Neutrophil (primary cell): ENCODE measurements at regions not wholly inside any gene's neighbourhood (a gene's known extent, or its start where the extent isn't known, plus 50 kb on each side); places are given as distances from the start of the nearest gene placed in this dataset.

Experiments used
- H3K27ac ChIP-seq: fragments of 200-600 bp; sonication (generic); 2 replicates; pipeline ENCODE4 v1.5.1; 2016; ENCODE audit warnings: mild to moderate bottlenecking, moderate library complexity
- H3K27me3 ChIP-seq: fragments of 200-600 bp; sonication (generic); 2 replicates; pipeline ENCODE4 v1.6.0; 2016; ENCODE audit warnings: mild to moderate bottlenecking
- H3K36me3 ChIP-seq: fragments of 200-600 bp; sonication (generic); 2 replicates; pipeline ENCODE4 v1.5.1; 2017
- H3K4me1 ChIP-seq, 2 experiments: fragments of 200-600 bp in 1 of 2; sonication (generic) in 1 of 2; 1 replicate in 1 of 2; 2 replicates in 1 of 2; pipeline versions ENCODE4 v1.5.1 to v1.6.1; 2013 to 2016; ENCODE audit warnings: low read depth in 1 of 2, low read length in 1 of 2, mild to moderate bottlenecking in 1 of 2, moderate library complexity in 1 of 2; ENCODE audit not compliant: control insufficient read depth in 1 of 2, insufficient read depth in 1 of 2
- H3K4me3 ChIP-seq, 2 experiments: fragments of 200-600 bp in 1 of 2; sonication (generic) in 1 of 2; 1 replicate in 1 of 2; 2 replicates in 1 of 2; pipeline ENCODE4 v1.5.1; 2013 to 2016; ENCODE audit warnings: low read depth in 1 of 2, low read length in 1 of 2, mild to moderate bottlenecking in 1 of 2, moderate library complexity in 1 of 2
- H3K9me3 ChIP-seq: fragments of 200-600 bp; sonication (generic); 2 replicates; pipeline ENCODE4 v1.5.1; 2016
- CTCF ChIP-seq: fragments of 200-600 bp; sonication (generic); IDR thresholded peaks from 2 replicates; pipeline ENCODE4 v1.5.1; 2016; ENCODE audit warnings: antibody characterized with exemption

GRCh38 chr11:70716986-70717775 lies 318.9 kb downstream of the CTTN start:
- TF ChIP-seq CTCF, result no peak
- H3K4me3 ChIP-seq, result no peak overlapping the region
- peaks cover 27% of the 10 kb centered on the region for H3K27me3 ChIP-seq
- no peaks in the 10 kb centered on the region for H3K36me3 ChIP-seq
- no peaks in the 10 kb centered on the region for H3K9me3 ChIP-seq
- no peak overlapping the region for H3K27ac ChIP-seq
- H3K4me1 ChIP-seq, result no peaks in the 10 kb centered on the region

GRCh38 chr11:70717936-70718595 lies 319.7 kb downstream of the CTTN start:
- no peaks in the 10 kb centered on the region for H3K9me3 ChIP-seq
- no peaks in the 10 kb centered on the region for H3K4me1 ChIP-seq
- H3K27me3 ChIP-seq, result peaks cover 29% of the 10 kb centered on the region
- no peak overlapping the region for H3K27ac ChIP-seq
- no peak overlapping the region for H3K4me3 ChIP-seq
- no peak for TF ChIP-seq CTCF
- H3K36me3 ChIP-seq, result no peaks in the 10 kb centered on the region

- peaks cover 34% of the 10 kb centered on the region for H3K27me3 ChIP-seq
- no peaks in the 10 kb centered on the region for H3K4me1 ChIP-seq
- H3K4me3 ChIP-seq, result no peak overlapping the region
- no peaks in the 10 kb centered on the region for H3K9me3 ChIP-seq
- H3K36me3 ChIP-seq, result no peaks in the 10 kb centered on the region
- no peak overlapping the region for H3K27ac ChIP-seq
- no peak for TF ChIP-seq CTCF
Measured at GRCh38 chr11:70719516-70719915, 321.2 kb downstream of the CTTN start.

GRCh38 chr11:70720281-70720680 lies 322.0 kb downstream of the CTTN start:
- no peak for TF ChIP-seq CTCF
- H3K4me3 ChIP-seq, result no peak overlapping the region
- no peak overlapping the region for H3K27ac ChIP-seq
- peaks cover 34% of the 10 kb centered on the region for H3K27me3 ChIP-seq
- H3K4me1 ChIP-seq, result no peaks in the 10 kb centered on the region
- H3K9me3 ChIP-seq, result no peaks in the 10 kb centered on the region
- no peaks in the 10 kb centered on the region for H3K36me3 ChIP-seq

- no peaks in the 10 kb centered on the region for H3K36me3 ChIP-seq
- no peak for TF ChIP-seq CTCF
- H3K27me3 ChIP-seq, result peaks cover 30% of the 10 kb centered on the region
- no peaks in the 10 kb centered on the region for H3K4me1 ChIP-seq
- H3K4me3 ChIP-seq, result no peak overlapping the region
- no peaks in the 10 kb centered on the region for H3K9me3 ChIP-seq
- no peak overlapping the region for H3K27ac ChIP-seq
Measured at GRCh38 chr11:70721006-70721405, 322.7 kb downstream of the CTTN start.
